ENCODE measurements at regions not wholly inside any gene's neighbourhood (a gene's known extent, or its start where the extent isn't known, plus 50 kb on each side); places are given as distances from the start of the nearest gene placed in this dataset.

DNA sequence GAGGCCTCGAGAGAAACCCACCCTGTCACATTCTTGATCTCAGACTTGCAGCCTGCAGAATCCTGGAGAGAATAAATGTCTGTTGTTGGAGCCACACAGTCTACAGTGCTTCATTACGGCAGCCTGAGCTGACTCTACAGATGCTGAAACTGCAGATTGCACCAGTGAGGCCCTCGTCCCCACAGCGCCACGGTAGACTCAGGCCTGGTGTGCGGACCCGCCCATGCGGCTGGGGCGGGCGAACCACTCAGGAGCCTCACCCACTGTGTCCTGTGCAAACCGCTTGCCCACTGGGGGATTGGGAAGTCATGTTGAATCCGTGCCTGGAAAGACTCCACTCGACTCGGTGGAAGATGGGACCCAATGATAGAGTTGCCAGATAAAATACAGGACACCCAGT, 125.2 kb upstream of the COPS8 start:
- Histone ChIP-seq H4K20me1 (ENCODE audit: control insufficient read depth, extremely low read depth, insufficient read depth, low read length) (no peaks in the 10 kb centered on the region), H3K79me2 (ENCODE audit: control insufficient read depth, insufficient read depth, low read length) (no peaks in the 10 kb centered on the region), H3K4me3 (replicated peaks in 1 of 4; ENCODE audit: control extremely low read depth in 1 of 4, insufficient read depth in 1 of 4, low read depth in 3 of 4, low read length in 4 of 4) (no peak overlapping the region), H3K9me3 (ENCODE audit: control insufficient read depth, insufficient read depth, low read depth, low read length) (no peaks in the 10 kb centered on the region), H3K4me1 (ENCODE audit: control insufficient read depth, extremely low read depth, insufficient read depth, low read length) (no peaks in the 10 kb centered on the region), H3K27ac (ENCODE audit: insufficient read depth, low read length) (no peak overlapping the region), H3K9ac (ENCODE audit: insufficient read depth, low read length) (no peak overlapping the region), H3K27me3 (ENCODE audit: control insufficient read depth, insufficient read depth, low read length) (no peaks in the 10 kb centered on the region), H2AFZ (ENCODE audit: low read length) (no peak overlapping the region), H3K36me3 (ENCODE audit: control insufficient read depth, insufficient read depth, low read length) (no peaks in the 10 kb centered on the region), H3K4me2 (ENCODE audit: extremely low read depth, insufficient read depth, low read length) (no peak overlapping the region)
- TF ChIP-seq EZH2 (IDR thresholded peaks at IDR 0.05; ENCODE audit: low read length, missing control alignments): no peak
- TF ChIP-seq, protein P1, sequence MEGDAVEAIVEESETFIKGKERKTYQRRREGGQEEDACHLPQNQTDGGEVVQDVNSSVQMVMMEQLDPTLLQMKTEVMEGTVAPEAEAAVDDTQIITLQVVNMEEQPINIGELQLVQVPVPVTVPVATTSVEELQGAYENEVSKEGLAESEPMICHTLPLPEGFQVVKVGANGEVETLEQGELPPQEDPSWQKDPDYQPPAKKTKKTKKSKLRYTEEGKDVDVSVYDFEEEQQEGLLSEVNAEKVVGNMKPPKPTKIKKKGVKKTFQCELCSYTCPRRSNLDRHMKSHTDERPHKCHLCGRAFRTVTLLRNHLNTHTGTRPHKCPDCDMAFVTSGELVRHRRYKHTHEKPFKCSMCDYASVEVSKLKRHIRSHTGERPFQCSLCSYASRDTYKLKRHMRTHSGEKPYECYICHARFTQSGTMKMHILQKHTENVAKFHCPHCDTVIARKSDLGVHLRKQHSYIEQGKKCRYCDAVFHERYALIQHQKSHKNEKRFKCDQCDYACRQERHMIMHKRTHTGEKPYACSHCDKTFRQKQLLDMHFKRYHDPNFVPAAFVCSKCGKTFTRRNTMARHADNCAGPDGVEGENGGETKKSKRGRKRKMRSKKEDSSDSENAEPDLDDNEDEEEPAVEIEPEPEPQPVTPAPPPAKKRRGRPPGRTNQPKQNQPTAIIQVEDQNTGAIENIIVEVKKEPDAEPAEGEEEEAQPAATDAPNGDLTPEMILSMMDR (conservative IDR thresholded peaks at IDR 0.05 in 1 of 2, IDR thresholded peaks at IDR 0.05 in 1 of 2; ENCODE audit: low read depth in 1 of 2, low read length in 2 of 2): no peak
- no peak for DNase-seq (ENCODE audit: low read depth in 2 of 2)

- H3K9me3 ChIP-seq (ENCODE audit: control insufficient read depth, insufficient read depth, low read depth, low read length): no peaks in the 10 kb centered on the region
- TF ChIP-seq, protein P1 (conservative IDR thresholded peaks at IDR 0.05 in 1 of 2, IDR thresholded peaks at IDR 0.05 in 1 of 2; ENCODE audit: low read depth in 1 of 2, low read length in 2 of 2): no peak
- no peak for TF ChIP-seq EZH2 (IDR thresholded peaks at IDR 0.05; ENCODE audit: low read length, missing control alignments)
- H3K4me2 ChIP-seq (ENCODE audit: extremely low read depth, insufficient read depth, low read length): no peak overlapping the region
- no peak overlapping the region for H3K9ac ChIP-seq (ENCODE audit: insufficient read depth, low read length)
- DNase-seq (ENCODE audit: low read depth in 2 of 2): no peak
- no peaks in the 10 kb centered on the region for H3K4me1 ChIP-seq (ENCODE audit: control insufficient read depth, extremely low read depth, insufficient read depth, low read length)
- H3K36me3 ChIP-seq (ENCODE audit: control insufficient read depth, insufficient read depth, low read length): no peaks in the 10 kb centered on the region
- H3K79me2 ChIP-seq (ENCODE audit: control insufficient read depth, insufficient read depth, low read length): no peaks in the 10 kb centered on the region
- no peak overlapping the region for H3K27ac ChIP-seq (ENCODE audit: insufficient read depth, low read length)
- no peak overlapping the region for H2AFZ ChIP-seq (ENCODE audit: low read length)
- no peaks in the 10 kb centered on the region for H4K20me1 ChIP-seq (ENCODE audit: control insufficient read depth, extremely low read depth, insufficient read depth, low read length)
- H3K4me3 ChIP-seq (replicated peaks in 1 of 4; ENCODE audit: control extremely low read depth in 1 of 4, insufficient read depth in 1 of 4, low read depth in 3 of 4, low read length in 4 of 4): no peak overlapping the region
- no peaks in the 10 kb centered on the region for H3K27me3 ChIP-seq (ENCODE audit: control insufficient read depth, insufficient read depth, low read length)
Observed at GRCh38 chr2:236962816-236963215, 122.9 kb upstream of the COPS8 start.

GRCh38 chr2:236963631-236964182, 122.0 kb upstream of the COPS8 start:
- no peaks in the 10 kb centered on the region for H3K36me3 ChIP-seq (ENCODE audit: control insufficient read depth, insufficient read depth, low read length)
- H3K27ac ChIP-seq (ENCODE audit: insufficient read depth, low read length): no peak overlapping the region
- no peaks in the 10 kb centered on the region for H3K79me2 ChIP-seq (ENCODE audit: control insufficient read depth, insufficient read depth, low read length)
- H3K9me3 ChIP-seq (ENCODE audit: control insufficient read depth, insufficient read depth, low read depth, low read length): no peaks in the 10 kb centered on the region
- no peak overlapping the region for H2AFZ ChIP-seq (ENCODE audit: low read length)
- no peaks in the 10 kb centered on the region for H4K20me1 ChIP-seq (ENCODE audit: control insufficient read depth, extremely low read depth, insufficient read depth, low read length)
- TF ChIP-seq, protein P1 (conservative IDR thresholded peaks at IDR 0.05 in 1 of 2, IDR thresholded peaks at IDR 0.05 in 1 of 2; ENCODE audit: low read depth in 1 of 2, low read length in 2 of 2): no peak
- no peak for TF ChIP-seq EZH2 (IDR thresholded peaks at IDR 0.05; ENCODE audit: low read length, missing control alignments)
- H3K27me3 ChIP-seq (ENCODE audit: control insufficient read depth, insufficient read depth, low read length): no peaks in the 10 kb centered on the region
- no peak overlapping the region for H3K4me3 ChIP-seq (replicated peaks in 1 of 4; ENCODE audit: control extremely low read depth in 1 of 4, insufficient read depth in 1 of 4, low read depth in 3 of 4, low read length in 4 of 4)
- H3K4me1 ChIP-seq (ENCODE audit: control insufficient read depth, extremely low read depth, insufficient read depth, low read length): no peaks in the 10 kb centered on the region
- no peak for DNase-seq (ENCODE audit: low read depth in 2 of 2)
- H3K9ac ChIP-seq (ENCODE audit: insufficient read depth, low read length): no peak overlapping the region
- no peak overlapping the region for H3K4me2 ChIP-seq (ENCODE audit: extremely low read depth, insufficient read depth, low read length)

All from fibroblast of lung (primary cell).